HG03097 (cell line): ENCODE measurements at regions not wholly inside any gene's neighbourhood (a gene's known extent, or its start where the extent isn't known, plus 50 kb on each side); places are given as distances from the start of the nearest gene placed in this dataset.
"Not testable (repeated sequence)": the region's sequence is repeated elsewhere in the genome, so short reads cannot be mapped to it uniquely, and the experiment has no call there.

ENCODE experiments used
- ATAC-seq: cut with Tn5 transposase; IDR thresholded peaks from one replicate; pipeline ENCODE4 v1.9.1; 2021; ENCODE audit not compliant: unreplicated experiment, low FRiP score

- ATAC-seq: not testable (repeated sequence)
Measured at GRCh38 chrX:40993395-40993794, 91.8 kb upstream of the USP9X start.

- no peak for ATAC-seq
Measured at GRCh38 chrX:40996886-40997530, 88.2 kb upstream of the USP9X start.

GRCh38 chrX:40998123-40998522 is 87.1 kb upstream of the USP9X start:
- no peak for ATAC-seq

- no peak for ATAC-seq
Measured at GRCh38 chrX:41001327-41001726, 83.9 kb upstream of the USP9X start.

- no peak for ATAC-seq
Measured at GRCh38 chrX:41002026-41002425, 83.2 kb upstream of the USP9X start.

- ATAC-seq: no peak
Measured at GRCh38 chrX:41003506-41004270, 81.6 kb upstream of the USP9X start.

GRCh38 chrX:41005445-41005992 is 79.7 kb upstream of the USP9X start:
- no peak for ATAC-seq

- no peak for ATAC-seq
Measured at GRCh38 chrX:41009850-41010846, 75.1 kb upstream of the USP9X start.

GRCh38 chrX:41014776-41015360 is 70.4 kb upstream of the USP9X start:
- ATAC-seq: no peak

GRCh38 chrX:41017785-41018184 is 67.5 kb upstream of the USP9X start:
- not testable (repeated sequence) for ATAC-seq

GRCh38 chrX:41018391-41019040 is 66.7 kb upstream of the USP9X start:
- not testable (repeated sequence) for ATAC-seq

- no peak for ATAC-seq
Measured at GRCh38 chrX:41019041-41019392, 66.2 kb upstream of the USP9X start.

- ATAC-seq: no peak
Measured at GRCh38 chrX:41022566-41022965, 62.7 kb upstream of the USP9X start.

GRCh38 chrX:41023098-41023497 is 62.1 kb upstream of the USP9X start:
- ATAC-seq: no peak

GRCh38 chrX:41024335-41024734 is 60.9 kb upstream of the USP9X start:
- ATAC-seq: not testable (repeated sequence)

- no peak for ATAC-seq
Measured at GRCh38 chrX:41024755-41025154, 60.5 kb upstream of the USP9X start.

GRCh38 chrX:41025926-41026701 is 59.1 kb upstream of the USP9X start:
- ATAC-seq: no peak

GRCh38 chrX:41026702-41027078 is 58.6 kb upstream of the USP9X start:
- no peak for ATAC-seq

GRCh38 chrX:41029332-41029731 is 55.9 kb upstream of the USP9X start:
- ATAC-seq: no peak
